ENCODE measurements at regions not wholly inside any gene's neighbourhood (a gene's known extent, or its start where the extent isn't known, plus 50 kb on each side); places are given as distances from the start of the nearest gene placed in this dataset.

DNA sequence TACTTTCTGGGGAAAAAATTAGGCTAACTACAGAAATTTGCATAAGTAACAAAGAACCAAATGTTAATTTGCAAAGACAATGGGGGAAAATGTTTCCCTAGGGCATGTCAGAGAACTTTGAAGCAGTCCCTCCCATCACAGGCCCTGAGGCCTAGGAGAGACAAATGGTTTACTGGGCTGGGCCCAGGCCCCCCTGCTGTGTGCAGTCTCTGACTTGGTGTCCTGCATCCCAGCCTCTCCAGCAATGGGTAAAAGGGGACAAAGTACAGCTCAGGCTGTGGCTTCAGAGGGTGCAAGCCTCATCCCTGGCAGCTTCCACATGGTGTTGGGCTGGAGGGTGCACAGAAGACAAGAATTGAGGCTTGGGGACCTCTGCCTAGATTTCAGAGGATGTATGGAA, 788.4 kb downstream of the FRK start:
- TF ChIP-seq, protein P1, sequence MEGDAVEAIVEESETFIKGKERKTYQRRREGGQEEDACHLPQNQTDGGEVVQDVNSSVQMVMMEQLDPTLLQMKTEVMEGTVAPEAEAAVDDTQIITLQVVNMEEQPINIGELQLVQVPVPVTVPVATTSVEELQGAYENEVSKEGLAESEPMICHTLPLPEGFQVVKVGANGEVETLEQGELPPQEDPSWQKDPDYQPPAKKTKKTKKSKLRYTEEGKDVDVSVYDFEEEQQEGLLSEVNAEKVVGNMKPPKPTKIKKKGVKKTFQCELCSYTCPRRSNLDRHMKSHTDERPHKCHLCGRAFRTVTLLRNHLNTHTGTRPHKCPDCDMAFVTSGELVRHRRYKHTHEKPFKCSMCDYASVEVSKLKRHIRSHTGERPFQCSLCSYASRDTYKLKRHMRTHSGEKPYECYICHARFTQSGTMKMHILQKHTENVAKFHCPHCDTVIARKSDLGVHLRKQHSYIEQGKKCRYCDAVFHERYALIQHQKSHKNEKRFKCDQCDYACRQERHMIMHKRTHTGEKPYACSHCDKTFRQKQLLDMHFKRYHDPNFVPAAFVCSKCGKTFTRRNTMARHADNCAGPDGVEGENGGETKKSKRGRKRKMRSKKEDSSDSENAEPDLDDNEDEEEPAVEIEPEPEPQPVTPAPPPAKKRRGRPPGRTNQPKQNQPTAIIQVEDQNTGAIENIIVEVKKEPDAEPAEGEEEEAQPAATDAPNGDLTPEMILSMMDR (IDR thresholded peaks at IDR 0.05 in 2 of 3, conservative IDR thresholded peaks at IDR 0.05 in 1 of 3; ENCODE audit: borderline replicate concordance in 1 of 3, insufficient read depth in 1 of 3, low read depth in 2 of 3, low read length in 2 of 3), result no peak
- no peak for TF ChIP-seq JUND (IDR thresholded peaks at IDR 0.05)
- TF ChIP-seq EGR1 (IDR thresholded peaks at IDR 0.05; ENCODE audit: low read depth), result no peak
- no peak for TF ChIP-seq EZH2 (IDR thresholded peaks at IDR 0.05)
